H1 (cell line): ENCODE measurements at regions not wholly inside any gene's neighbourhood (a gene's known extent, or its start where the extent isn't known, plus 50 kb on each side); places are given as distances from the start of the nearest gene placed in this dataset.

Experiments
- ATF3 ChIP-seq: IDR thresholded peaks from 2 replicates; pipeline ENCODE4 v1.6.1; 2011; ENCODE audit warnings: low read depth, mild to moderate bottlenecking, low read length; ENCODE audit not compliant: insufficient read depth
- CTCF ChIP-seq, 3 experiments: IDR thresholded peaks; 1 replicate in 2 of 3; 2 replicates in 1 of 3; pipeline versions ENCODE4 v1.5.1 to v1.6.1; 2011; ENCODE audit warnings: low read length in 3 of 3, mild to moderate bottlenecking in 3 of 3, inconsistent platforms in 2 of 3, low read depth in 1 of 3, moderate library complexity in 1 of 3; ENCODE audit not compliant: insufficient read depth in 1 of 3; ENCODE audit errors: control extremely low read depth in 1 of 3
- EZH2 ChIP-seq: fragments of 200-600 bp; sonication (generic); IDR thresholded peaks from 2 replicates; pipeline ENCODE4 v1.7.1; 2012; ENCODE audit warnings: low read depth, mild to moderate bottlenecking, moderate library complexity, low read length, inconsistent platforms; ENCODE audit not compliant: severe bottlenecking
- GABPA ChIP-seq: IDR thresholded peaks from 2 replicates; pipeline ENCODE4 v1.6.1; 2011; ENCODE audit warnings: mild to moderate bottlenecking, low read length, moderate library complexity, borderline replicate concordance; ENCODE audit not compliant: insufficient read depth
- JUN ChIP-seq: IDR thresholded peaks from 2 replicates; pipeline ENCODE4 v1.6.1; 2011; ENCODE audit warnings: low read depth, mild to moderate bottlenecking, improper control_type of control experiment, low read length
- KDM5A ChIP-seq: fragments of 200-600 bp; IDR thresholded peaks from 2 replicates; pipeline ENCODE4 v1.7.1; 2012; ENCODE audit warnings: mild to moderate bottlenecking, low read length, inconsistent platforms, mixed read lengths
- MAFK ChIP-seq: IDR thresholded peaks from 2 replicates; pipeline ENCODE4 v1.6.1; 2012; ENCODE audit warnings: low read depth, mild to moderate bottlenecking, improper control_type of control experiment, low read length
- POLR2A ChIP-seq, 2 experiments: IDR thresholded peaks; 1 replicate in 1 of 2; 2 replicates in 1 of 2; pipeline ENCODE4 v1.6.1; 2011; ENCODE audit warnings: low read depth in 2 of 2, low read length in 2 of 2, mild to moderate bottlenecking in 2 of 2; ENCODE audit errors: control extremely low read depth in 1 of 2
- TAF7 ChIP-seq: optimal IDR thresholded peaks from 2 replicates; pipeline ENCODE3; 2011; ENCODE audit warnings: low read depth, mild to moderate bottlenecking, inconsistent platforms, low read length, moderate library complexity, borderline replicate concordance
- ZNF274 ChIP-seq: IDR thresholded peaks from 2 replicates; pipeline ENCODE4 v1.7.0; 2012; ENCODE audit warnings: low read length, borderline replicate concordance; ENCODE audit errors: extremely low read depth

GRCh38 chr3:10715886-10716285 lies 100.1 kb upstream of the SLC6A11 start:
- TF ChIP-seq EZH2 (no peak), MAFK (no peak), TAF7 (no peak), ZNF274 (no peak), POLR2A (IDR thresholded peaks at IDR 0.05; ENCODE audit: control extremely low read depth in 1 of 2, low read depth in 2 of 2, low read length in 2 of 2) (no peak), CTCF (IDR thresholded peaks at IDR 0.05; ENCODE audit: control extremely low read depth in 1 of 3, insufficient read depth in 1 of 3, low read depth in 1 of 3, low read length in 3 of 3) (no peak), KDM5A (no peak), ATF3 (no peak), GABPA (no peak), JUN (no peak)
